HG02610 (cell line): ENCODE measurements at regions not wholly inside any gene's neighbourhood (a gene's known extent, or its start where the extent isn't known, plus 50 kb on each side); places are given as distances from the start of the nearest gene placed in this dataset.
"Not testable (repeated sequence)": the region's sequence is repeated elsewhere in the genome, so short reads cannot be mapped to it uniquely, and the experiment has no call there.

Source experiments
- ATAC-seq: cut with Tn5 transposase; IDR thresholded peaks from one replicate; pipeline ENCODE4 v1.9.1; 2021; ENCODE audit warnings: mild to moderate bottlenecking, moderate library complexity; ENCODE audit not compliant: unreplicated experiment

DNA sequence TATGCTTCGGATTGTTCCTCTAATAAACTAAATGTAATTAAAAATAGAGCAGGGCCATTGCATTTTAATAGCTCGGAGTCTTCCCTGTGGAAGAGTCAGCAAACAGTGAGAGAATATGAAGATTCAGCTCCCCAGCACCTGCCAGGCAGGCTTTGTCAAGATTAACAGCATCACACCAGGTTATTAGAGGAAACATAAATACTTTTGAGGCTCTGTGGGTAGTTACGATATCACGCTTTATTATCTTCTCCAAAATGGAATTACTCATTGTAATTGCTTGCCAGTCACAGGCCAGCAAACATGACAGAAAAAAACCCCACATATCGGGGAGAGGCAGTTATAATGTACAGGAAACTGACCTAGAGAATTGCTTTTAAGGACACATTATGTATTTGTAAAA is 303.9 kb downstream of the CPS1 start:
- no peak for ATAC-seq

DNA sequence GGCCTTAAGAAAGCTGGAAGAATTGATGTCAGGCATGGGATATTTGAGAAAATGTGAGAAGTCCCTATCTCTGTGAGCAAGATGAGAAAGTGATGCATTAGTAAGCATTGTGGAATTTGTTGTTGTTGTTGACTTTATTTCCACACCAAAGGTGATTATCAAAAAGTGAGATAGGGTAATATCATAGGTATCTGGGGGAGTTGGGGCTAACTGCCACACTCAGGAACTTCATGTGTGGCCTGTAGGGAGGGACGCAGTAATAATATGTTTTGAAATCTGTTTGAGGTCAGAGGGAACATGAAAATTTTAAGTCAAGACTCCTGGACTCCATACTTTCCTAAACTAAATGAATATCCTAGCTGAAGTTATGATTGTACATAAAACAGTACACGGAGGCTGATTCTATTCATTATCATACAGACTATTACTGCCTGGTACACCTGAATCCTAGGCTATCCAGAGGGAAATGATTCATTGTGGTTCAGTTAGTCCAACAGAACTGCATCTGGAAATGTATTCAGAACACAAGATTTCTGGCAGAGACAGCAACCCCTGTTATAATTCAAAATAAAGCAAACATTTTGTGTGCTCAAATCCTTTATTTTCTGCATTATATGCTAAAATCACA is 304.8 kb downstream of the CPS1 start:
- ATAC-seq: no peak

DNA sequence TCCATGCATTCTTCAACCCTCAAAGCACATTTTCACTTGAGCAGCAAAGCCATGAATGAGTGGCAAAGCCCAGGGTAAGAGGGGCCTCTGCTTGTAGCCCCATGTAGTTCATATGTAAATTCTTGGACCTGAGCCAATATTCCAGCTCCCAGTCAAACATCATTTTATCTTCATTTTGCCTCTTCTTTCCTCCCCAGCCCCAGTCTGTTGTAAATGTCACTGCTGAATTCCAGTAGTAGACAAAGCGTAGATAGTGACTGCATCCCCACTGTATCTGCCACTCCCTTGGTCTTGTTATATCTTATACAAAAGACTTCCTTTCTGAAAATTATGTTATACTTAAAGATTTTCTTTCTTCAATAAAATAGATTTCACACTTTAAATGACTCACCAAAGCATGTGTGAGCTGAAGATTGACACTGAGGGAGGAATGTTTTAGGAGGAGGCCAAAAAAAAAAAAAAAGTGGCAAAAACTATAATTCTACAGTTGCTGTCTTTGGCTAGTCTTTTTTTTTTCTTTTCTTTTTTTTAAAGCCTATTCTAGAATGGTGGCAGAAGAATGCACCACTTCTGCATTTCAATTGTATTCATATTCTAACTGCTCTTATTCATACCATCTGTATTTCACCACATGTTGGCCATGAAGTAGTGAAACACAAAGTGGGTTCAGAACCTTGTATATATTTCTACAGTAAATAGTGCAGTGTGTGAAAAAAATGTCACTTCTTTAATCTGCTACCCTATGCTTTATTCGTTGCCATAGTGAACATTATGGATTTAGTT is 306.1 kb downstream of the CPS1 start:
- no peak for ATAC-seq

DNA sequence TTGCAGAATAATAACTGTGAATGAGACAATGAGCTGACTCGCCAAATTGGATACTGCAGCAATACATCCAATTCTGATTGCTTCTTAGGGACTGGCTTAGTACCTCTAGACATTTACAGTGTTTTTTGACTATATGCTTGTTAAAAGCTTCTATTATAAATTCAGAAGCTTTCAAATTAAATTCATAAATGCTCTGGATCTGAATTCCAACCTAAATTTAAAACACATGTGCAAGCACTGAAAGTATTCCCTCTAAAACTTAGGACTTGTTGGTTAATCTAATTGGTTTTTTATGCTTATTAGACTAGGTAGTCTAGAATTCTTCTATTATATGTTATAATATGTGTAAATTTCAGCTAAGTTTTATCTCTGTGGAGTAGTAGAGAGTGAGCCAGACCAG is 306.9 kb downstream of the CPS1 start:
- ATAC-seq: no peak

DNA sequence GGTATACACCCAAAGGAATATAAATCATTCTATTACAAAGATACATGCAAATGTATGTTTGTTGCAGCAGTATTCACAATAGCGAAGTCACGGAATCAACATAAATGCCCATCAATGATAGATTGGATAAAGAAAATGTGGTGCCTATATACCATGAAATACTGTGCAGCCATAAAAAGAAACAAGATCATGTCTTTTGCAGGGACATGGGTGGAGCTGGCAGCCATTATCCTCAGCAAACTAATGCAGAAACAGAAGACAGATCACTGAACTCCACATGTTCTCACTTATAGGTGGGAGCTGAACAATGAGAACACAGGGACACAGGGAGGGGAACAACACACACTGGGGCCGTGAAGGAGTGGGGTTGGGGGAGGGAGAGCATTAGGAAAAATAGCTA is 315.2 kb downstream of the CPS1 start:
- ATAC-seq: not testable (repeated sequence)

DNA sequence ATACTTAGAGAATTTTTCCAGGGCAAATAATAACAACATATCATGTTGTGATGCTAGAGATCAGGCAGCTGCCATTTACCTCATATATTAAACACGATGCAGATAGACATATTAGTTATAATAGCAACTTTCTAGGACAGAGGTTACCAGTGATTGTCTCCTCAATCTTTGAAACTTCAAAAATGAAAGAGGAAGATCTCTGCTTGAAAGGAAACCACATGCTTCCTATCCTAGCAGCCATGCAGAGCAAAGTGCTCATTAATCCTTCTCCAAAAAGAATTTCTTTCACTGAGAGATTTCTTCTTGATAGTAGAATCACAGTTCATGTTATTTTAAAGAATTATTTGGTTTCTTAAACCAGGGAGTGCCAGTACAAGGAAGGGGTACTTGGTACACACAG is 317.2 kb downstream of the CPS1 start:
- no peak for ATAC-seq

DNA sequence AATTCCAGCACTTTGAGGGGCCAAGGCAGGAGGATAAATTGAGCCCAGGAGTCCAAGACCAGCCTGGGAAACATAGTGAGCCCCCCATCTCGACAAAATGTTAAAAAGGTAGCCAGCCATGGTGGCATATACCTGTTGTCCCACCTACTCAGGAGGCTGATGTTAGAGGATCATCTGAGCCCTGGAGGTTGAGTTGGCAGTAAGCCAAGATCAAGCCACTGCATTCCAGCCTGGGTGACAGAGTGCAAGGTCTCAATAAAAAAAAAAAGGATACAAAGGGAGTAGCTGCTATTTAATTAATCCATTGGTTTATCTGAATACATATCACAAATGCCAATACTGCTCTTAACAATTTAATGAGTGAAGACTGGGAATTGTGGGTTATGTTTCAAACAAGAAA is 327.8 kb downstream of the CPS1 start:
- no peak for ATAC-seq

DNA sequence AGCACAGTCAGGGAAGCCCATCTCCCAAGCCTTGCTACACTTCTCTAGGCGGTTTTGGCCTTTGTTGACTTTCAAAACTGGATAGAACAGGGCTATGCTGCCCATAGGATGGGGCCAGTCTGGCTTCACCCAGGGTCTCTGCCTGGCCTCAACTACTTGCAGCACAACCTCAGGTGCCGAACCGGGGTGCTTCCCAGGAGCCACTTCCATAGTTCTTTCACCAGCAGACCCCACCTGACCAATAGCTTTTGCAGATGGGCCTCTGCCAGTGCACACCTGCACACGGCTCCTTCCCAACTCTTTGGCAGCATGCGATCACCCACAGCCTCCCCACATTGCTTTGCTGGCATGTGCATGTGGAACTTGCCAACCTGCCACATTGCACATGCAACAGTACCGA is 331.6 kb downstream of the CPS1 start:
- no peak for ATAC-seq

DNA sequence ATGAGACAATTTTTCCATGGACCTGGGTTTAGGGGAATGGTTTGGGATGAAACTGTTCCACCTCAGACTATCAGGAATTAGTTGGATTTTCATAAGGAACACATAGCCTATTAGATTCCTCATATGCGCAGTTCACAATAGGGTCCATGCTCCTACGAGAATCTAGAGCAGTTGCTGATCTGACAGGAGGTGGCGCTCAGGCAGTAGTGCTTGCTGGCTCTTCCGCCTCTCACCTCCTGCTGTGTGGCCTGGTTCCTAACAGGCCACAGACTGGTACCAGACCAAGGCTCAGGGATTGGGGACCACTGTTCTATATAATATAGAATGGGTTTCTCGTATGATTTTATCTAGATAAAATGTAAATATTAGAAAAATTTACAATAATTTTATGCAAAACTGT is 338.7 kb downstream of the CPS1 start:
- no peak for ATAC-seq

DNA sequence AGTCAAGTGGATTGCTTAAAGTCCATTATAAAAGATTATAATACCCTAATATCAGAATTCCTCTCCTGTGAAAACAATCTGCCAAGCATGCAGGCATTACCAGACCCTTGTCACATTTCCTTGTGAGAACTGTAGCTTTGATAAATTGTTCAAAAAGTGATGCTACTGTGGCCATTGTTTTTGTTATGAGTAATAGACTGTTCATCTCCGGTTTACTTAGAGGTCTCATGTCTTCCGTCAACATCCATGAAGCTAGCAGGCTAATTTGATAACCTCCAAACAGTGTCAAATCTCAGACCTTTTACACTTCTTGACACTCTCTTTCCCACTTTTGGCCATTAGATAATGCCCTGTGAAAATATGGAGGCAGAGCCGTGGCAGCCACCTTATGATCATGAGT is 342.7 kb downstream of the CPS1 start:
- ATAC-seq: no peak

DNA sequence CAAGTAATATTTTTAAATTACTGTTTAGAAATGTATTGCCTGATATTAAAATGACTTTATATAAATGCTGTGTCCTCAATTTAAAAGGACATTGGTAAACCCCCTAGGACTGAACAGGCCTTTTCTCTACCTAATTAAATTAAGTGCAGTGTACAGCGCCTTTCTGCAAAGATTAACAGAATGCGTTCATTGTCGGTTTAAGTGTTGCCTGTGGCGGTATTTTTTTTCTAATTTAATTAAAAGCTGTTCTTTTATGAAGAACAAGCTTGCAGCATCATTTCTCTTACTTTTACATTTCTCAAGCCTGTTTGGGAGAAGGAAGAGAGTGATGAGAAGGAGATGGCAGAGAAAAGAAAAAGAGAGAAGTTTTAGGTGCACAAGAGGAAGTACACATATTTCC is 344.9 kb downstream of the CPS1 start:
- ATAC-seq: no peak

DNA sequence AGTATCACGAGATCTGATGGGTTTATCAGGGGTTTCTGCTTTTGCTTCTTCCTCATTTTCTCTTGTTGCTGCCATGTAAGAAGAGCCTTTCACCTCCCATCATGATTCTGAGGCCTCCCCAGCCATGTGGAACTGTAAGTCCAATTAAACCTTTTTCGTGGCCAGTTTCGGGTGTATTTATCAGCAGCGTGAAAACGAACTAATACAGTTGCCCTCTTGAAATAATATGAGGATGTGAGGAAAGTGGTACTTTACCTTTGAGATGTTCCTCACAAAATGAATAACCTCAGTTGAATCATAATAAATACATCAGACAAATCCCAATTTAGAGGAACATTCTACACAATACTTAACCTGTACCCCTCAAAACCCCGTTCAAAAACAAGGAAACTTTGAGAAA is 356.4 kb downstream of the CPS1 start:
- ATAC-seq: no peak

DNA sequence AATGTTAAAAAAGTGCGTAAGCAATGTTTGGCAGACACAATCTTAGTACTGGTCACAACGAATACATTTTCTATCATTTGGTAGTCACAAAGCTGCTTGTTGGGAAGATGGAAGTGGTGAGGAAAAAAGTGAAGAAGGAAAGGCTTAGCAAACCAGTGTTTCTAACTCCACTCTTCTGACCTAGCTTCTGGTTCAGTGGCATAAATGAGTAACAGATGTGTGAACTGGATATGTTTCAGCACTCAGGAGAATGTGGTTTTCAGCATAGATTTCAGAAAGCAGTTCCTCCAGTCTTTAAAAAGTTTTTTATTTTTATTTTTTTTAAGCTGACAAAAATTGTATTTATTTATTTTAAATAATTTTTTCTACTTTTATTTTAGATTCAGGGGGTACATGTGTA is 357.1 kb downstream of the CPS1 start:
- ATAC-seq: no peak

DNA sequence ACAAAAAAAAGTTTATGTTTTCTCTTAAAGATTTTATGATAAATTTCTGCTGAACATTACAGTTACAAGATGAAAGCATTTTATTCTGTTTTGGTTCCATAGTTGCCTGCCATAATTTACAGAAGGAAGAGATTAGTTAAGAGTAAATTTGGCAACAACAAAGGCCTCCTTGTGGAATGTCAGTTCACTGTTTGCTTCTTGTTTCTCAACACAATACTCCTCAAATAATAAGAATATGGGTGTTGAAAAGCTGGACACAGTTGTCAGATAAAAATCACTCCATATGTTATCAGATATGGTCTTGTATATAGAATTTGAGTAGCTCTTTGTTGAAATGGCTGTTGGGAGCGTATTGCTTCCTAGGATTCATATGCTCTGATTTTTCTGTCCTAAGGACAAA is 359.5 kb downstream of the CPS1 start:
- ATAC-seq: no peak

DNA sequence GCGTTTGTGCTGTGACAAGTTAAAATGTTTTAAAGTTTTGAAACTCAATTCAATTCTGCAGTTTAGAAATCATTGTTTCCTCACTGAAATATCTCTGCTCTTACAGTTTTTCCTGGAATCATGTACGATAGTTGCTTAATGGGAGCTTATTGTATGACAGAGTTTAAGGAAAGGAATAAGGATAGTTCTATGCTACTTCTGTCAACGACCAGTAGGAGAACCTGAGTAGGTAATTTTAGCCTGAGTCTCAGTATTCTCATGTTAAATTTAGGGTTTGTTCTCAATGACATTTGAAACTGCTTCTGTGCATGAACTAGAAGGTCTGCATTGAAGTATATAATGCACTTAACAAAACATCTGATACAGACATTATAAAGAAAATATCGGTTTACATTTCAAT is 361.1 kb downstream of the CPS1 start:
- ATAC-seq: no peak

DNA sequence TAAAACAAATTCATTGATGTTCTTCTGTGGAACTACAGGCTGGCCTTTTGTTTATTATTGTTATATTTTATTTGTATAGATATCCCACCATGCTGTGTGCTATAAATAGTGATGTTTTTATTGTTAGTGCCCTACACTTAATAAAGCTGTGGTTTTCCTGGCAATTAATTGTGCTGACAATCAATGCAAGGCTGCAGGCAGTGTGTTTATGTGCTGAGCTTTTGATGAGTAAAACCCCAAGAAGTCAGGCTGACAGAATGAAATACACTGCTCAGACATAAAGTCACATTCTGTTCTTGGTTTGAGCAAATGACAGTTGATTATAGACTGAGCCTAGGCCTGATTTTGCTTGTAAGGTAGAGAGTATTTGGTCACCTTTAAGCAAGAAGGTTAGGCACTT is 362.7 kb downstream of the CPS1 start:
- no peak for ATAC-seq

DNA sequence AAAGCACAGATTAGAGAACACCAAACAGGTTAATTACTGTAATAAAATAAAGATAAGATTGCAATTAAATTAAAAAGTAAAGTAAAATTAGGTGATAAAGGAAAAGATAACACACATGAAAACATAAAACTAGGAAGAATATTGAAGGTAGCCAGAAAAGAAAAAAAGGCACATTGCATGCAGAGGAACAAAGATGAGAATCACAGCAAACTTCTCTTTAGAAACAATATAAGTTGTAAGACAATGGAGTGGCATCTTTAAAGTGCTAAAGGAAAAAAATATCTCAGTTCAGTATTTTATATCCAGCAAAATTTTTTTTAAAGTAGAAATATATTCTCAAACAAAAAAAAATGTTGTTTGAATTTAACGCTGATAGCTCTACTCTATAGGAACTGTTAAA is 366.0 kb downstream of the CPS1 start:
- no peak for ATAC-seq

DNA sequence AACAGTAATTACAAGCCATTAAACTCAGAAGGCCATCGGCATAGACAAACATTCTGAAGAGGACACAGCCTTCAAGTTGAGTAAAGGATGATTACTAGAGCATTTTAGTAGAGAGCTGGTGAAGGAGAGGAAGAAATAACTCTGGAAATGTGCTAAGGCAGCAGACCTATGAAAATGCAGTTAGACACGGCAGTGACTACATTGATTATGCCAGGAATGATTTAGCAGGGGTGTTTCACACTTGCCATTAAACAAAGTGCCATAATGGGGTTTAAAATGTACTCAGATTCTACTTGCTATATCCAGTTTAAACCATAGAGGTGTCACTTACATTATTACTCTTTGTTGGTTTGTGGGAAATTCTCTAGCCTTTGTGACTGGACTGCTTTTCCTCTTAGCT is 372.3 kb downstream of the CPS1 start:
- ATAC-seq: no peak

DNA sequence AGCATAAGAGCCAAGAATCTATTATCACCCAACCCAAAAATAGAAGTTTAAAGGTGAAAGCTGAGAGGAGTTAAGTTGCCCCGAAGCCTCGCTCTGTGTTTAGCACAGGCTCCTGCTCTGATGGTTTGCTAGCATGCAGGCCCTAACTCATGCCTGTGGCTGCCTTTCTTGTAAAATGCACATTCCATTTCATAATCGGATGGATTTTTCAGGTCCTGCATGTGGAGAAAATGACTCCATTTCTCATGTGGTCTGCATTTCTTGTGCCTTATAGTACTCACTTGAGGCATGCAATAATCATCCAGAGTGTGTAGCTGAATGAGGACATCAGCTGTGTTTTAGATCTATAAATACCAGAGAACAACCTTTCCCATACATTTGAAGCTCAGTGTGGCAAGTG is 381.8 kb downstream of the CPS1 start:
- no peak for ATAC-seq

DNA sequence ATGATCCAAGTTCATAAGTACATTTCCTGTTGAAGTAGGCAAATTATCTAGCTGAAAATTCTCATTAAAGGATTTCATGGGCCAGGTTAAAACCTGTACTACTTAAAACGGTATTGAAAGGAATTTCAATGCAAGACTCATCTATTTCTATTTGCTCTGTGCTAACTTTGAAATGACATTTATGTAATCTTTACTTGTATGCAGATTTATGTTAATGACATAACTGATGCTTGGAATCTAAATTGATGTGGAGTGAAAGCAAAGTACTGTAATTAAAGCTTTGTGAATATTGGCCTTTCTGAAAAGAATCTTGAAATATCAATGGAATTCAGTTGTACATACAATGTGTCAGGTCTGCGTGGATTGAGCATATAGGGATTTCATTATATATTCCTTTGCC is 390.0 kb downstream of the CPS1 start:
- no peak for ATAC-seq

DNA sequence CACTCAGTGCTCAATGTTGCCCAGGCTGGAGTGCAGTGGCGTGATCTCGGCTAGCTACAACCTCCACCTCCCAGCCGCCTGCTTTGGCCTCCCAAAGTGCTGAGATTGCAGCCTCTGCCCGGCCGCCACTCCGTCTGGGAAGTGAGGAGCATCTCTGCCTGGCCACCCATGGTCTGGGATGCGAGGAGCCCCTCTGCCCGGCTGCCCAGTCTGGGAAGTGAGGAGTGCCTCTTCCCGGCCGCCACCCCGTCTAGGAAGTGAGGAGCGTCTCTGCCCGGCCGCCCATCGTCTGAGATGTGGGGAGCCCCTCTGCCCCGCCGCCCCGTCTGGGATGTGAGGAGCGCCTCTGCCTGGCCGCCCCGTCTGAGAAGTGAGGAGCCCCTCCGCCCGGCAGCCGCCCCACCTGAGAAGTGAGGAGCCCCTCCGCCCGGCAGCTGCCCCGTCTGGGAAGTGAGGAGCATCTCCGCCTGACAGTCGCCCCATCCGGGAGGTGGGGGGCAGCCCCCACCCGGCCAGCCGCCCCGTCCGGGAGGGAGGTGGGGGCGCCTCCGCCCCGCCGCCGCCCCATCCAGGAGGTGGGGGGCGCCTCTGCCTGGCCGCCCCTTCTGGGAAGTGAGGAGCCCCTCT is 394.1 kb downstream of the CPS1 start:
- not testable (repeated sequence) for ATAC-seq

DNA sequence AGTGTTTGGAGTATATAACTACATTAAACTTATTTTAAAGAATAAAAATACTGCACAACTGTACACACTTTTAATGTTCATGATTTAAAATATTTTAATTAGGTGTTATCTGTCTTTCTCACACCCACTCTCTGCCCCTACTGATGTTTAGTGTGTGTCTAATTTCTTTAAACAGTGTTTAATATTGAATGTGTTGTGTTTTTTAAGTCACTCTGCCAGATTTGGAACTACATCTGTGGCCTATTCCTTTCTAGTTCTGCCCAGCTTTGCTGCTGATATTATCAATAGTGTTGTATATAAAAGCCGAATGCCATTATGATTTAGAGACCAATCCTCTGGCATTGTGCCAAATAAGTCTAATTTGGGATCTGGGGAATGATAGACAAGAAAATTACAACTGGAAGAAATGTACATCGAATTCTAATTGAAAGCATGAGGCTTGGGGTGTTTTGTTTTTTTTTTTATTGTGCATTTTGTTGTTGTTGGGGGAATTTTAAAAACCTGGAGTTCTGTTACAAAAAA is 398.0 kb downstream of the CPS1 start:
- no peak for ATAC-seq
